GM18909 (cell line): ENCODE measurements at regions not wholly inside any gene's neighbourhood (a gene's known extent, or its start where the extent isn't known, plus 50 kb on each side); places are given as distances from the start of the nearest gene placed in this dataset.
"Not testable (repeated sequence)": the region's sequence is repeated elsewhere in the genome, so short reads cannot be mapped to it uniquely, and the experiment has no call there.

Source experiments
- ATAC-seq: cut with Tn5 transposase; IDR thresholded peaks from one replicate; pipeline ENCODE4 v1.9.1; 2021; ENCODE audit warnings: mild to moderate bottlenecking; ENCODE audit not compliant: unreplicated experiment, poor library complexity

GRCh38 chr12:58009405-58010195 lies 68.2 kb downstream of the ATP23 start:
- ATAC-seq: no peak

GRCh38 chr12:58011676-58012075 lies 70.3 kb downstream of the ATP23 start:
- ATAC-seq: no peak

- not testable (repeated sequence) for ATAC-seq
These were observed 81.1 kb downstream of the ATP23 start for GRCh38 chr12:58022379-58023020.

- no peak for ATAC-seq
These were observed 84.1 kb downstream of the ATP23 start for GRCh38 chr12:58025431-58025830.

GRCh38 chr12:58026426-58026825 lies 85.1 kb downstream of the ATP23 start:
- no peak for ATAC-seq

GRCh38 chr12:58026897-58027891 lies 85.8 kb downstream of the ATP23 start:
- ATAC-seq: no peak

- no peak for ATAC-seq
These were observed 86.9 kb downstream of the ATP23 start for GRCh38 chr12:58028294-58028693.

- ATAC-seq: no peak
These were observed 87.9 kb downstream of the ATP23 start for GRCh38 chr12:58029260-58029659.

- no peak for ATAC-seq
These were observed 89.4 kb downstream of the ATP23 start for GRCh38 chr12:58030566-58031279.

- ATAC-seq: no peak
These were observed 90.8 kb downstream of the ATP23 start for GRCh38 chr12:58032156-58032555.

GRCh38 chr12:58033831-58034230 lies 92.5 kb downstream of the ATP23 start:
- no peak for ATAC-seq

- no peak for ATAC-seq
These were observed 92.9 kb downstream of the ATP23 start for GRCh38 chr12:58034311-58034710.

- no peak for ATAC-seq
These were observed 93.3 kb downstream of the ATP23 start for GRCh38 chr12:58034712-58035111.

GRCh38 chr12:58041441-58041840 lies 100.1 kb downstream of the ATP23 start:
- no peak for ATAC-seq

- no peak for ATAC-seq
These were observed 103.6 kb downstream of the ATP23 start for GRCh38 chr12:58044966-58045365.

GRCh38 chr12:58046271-58046670 lies 104.9 kb downstream of the ATP23 start:
- no peak for ATAC-seq

- ATAC-seq: no peak
These were observed 110.0 kb downstream of the ATP23 start for GRCh38 chr12:58051378-58051777.

- no peak for ATAC-seq
These were observed 123.3 kb downstream of the ATP23 start for GRCh38 chr12:58064666-58065065.

- no peak for ATAC-seq
These were observed 124.9 kb downstream of the ATP23 start for GRCh38 chr12:58066296-58066695.
